ENCODE measurements at regions not wholly inside any gene's neighbourhood (a gene's known extent, or its start where the extent isn't known, plus 50 kb on each side); places are given as distances from the start of the nearest gene placed in this dataset.
A peak's percentile ranks its signal among the peaks of the same experiment; 100 is the strongest.

DNA sequence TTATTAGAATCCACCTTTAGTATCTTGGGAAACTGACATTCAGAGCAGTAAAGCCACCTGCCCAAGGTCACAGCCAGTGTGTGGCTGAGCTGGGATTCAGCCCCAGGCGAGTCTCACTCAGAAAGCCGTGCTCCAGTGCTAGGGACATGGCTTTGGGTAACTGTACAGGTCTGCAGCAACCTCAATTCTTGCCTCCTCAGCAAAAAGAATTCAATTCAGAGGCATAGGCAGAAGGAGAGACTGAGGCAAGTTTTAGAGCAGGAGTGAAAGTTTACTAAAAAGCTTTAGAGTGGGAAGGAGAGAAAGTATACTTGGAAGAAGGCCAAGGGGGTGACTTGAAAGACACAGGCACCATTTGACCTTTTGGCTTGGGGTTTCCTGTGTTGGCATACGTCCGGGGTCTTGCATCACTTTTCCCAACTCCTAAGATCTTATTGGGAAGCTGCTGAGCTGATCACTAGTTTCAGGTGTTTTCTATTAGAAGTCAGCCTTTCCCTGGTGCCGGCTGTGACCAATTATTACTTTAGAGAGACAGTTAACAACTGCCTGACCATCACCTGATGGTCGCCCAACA is 529.3 kb downstream of the MATN1 start:
- DNase-seq (ENCODE audit: low read depth) = no peak
- TF ChIP-seq POLR2A (IDR thresholded peaks at IDR 0.05; ENCODE audit: extremely low read depth, insufficient read length) = no peak
- TF ChIP-seq, protein P1, sequence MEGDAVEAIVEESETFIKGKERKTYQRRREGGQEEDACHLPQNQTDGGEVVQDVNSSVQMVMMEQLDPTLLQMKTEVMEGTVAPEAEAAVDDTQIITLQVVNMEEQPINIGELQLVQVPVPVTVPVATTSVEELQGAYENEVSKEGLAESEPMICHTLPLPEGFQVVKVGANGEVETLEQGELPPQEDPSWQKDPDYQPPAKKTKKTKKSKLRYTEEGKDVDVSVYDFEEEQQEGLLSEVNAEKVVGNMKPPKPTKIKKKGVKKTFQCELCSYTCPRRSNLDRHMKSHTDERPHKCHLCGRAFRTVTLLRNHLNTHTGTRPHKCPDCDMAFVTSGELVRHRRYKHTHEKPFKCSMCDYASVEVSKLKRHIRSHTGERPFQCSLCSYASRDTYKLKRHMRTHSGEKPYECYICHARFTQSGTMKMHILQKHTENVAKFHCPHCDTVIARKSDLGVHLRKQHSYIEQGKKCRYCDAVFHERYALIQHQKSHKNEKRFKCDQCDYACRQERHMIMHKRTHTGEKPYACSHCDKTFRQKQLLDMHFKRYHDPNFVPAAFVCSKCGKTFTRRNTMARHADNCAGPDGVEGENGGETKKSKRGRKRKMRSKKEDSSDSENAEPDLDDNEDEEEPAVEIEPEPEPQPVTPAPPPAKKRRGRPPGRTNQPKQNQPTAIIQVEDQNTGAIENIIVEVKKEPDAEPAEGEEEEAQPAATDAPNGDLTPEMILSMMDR (IDR thresholded peaks at IDR 0.05; ENCODE audit: low read depth, low read length) = no peak
- TF ChIP-seq MYC (IDR thresholded peaks at IDR 0.05; ENCODE audit: low read depth, low read length) = no peak
- TF ChIP-seq, protein P2, sequence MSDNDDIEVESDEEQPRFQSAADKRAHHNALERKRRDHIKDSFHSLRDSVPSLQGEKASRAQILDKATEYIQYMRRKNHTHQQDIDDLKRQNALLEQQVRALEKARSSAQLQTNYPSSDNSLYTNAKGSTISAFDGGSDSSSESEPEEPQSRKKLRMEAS (IDR thresholded peaks at IDR 0.05; ENCODE audit: low read depth, low read length) = no peak
- no peak overlapping the region for H3K4me3 ChIP-seq (ENCODE audit: low read depth, low read length)

DNA sequence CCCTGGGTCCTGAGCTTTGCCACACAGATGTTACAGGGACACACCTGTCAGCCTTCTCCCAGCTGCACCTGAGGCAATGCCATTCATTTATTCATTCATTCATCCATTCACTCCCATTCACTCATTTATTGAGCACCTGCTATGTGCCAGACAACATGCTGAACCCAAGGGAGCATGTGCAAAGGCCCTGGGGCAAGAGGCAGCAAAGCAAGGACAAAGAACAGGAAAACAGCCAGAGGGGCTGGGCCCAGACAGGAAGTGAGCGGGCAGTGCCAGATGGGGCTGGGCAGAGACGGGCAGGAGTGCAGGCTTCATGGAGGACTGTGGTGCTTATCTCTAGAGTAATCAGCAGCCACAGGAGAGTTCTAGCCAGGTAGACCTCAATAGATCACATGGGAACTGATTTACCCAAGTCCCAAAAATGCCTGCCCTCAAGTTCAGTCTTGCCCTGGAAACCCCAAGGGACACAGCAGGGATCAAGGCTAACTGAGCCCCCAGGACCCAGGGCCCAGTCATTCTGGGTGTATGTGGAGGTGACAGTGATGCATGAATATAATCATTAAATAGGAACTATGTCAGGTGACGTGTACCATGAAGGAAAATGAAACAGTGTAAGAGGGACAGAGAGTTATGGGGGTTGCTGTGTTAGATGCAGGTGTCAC is 530.3 kb downstream of the MATN1 start:
- DNase-seq (ENCODE audit: low read depth) = no peak
- no peak overlapping the region for H3K4me3 ChIP-seq (ENCODE audit: low read depth, low read length)
- TF ChIP-seq POLR2A (IDR thresholded peaks at IDR 0.05; ENCODE audit: extremely low read depth, insufficient read length) = no peak

- H3K4me3 ChIP-seq (ENCODE audit: low read depth, low read length) = no peak overlapping the region
- no peak for TF ChIP-seq POLR2A (IDR thresholded peaks at IDR 0.05; ENCODE audit: extremely low read depth, insufficient read length)
- TF ChIP-seq MYC (IDR thresholded peaks at IDR 0.05; ENCODE audit: low read depth, low read length) = no peak
- TF ChIP-seq, protein P2 (IDR thresholded peaks at IDR 0.05; ENCODE audit: low read depth, low read length) = no peak
- TF ChIP-seq, protein P1 (IDR thresholded peaks at IDR 0.05; ENCODE audit: low read depth, low read length) = no peak
- peak; percentile 52 for DNase-seq (ENCODE audit: low read depth)
Measured at GRCh38 chr1:30191154-30191702, 532.2 kb downstream of the MATN1 start.

DNA sequence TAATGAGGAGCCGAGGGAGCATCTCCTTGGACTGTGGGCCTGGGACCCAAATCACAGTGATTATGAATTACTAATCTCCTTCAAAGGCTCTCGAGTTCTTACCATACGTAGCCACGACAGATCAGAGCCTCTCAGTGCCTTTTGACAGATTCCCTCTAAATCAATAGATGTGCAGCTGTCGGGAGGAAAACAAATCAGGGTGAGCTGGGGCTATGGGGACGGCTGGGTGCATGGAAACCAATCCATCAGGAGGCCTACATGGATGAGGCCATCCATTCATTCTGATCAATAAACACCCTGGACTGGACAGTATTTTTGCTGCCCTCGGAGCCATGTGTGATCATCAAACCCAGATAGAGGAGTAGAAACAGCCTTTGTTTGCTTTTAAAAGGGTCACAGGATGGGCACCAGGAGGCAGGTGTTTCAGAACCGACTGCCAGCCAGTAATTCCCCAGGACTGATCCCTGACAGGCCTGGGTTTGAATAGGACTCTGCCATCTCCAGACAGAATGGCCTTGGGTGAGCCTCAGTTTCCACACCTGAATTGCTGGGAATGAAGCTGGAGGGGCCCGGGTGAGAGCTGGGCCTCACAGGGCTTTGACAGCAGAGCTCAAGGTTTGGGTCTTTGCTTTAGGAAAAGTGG is 532.8 kb downstream of the MATN1 start:
- no peak for TF ChIP-seq POLR2A (IDR thresholded peaks at IDR 0.05; ENCODE audit: extremely low read depth, insufficient read length)
- TF ChIP-seq, protein P2 (IDR thresholded peaks at IDR 0.05; ENCODE audit: low read depth, low read length) = no peak
- TF ChIP-seq MYC (IDR thresholded peaks at IDR 0.05; ENCODE audit: low read depth, low read length) = no peak
- TF ChIP-seq, protein P1 (IDR thresholded peaks at IDR 0.05; ENCODE audit: low read depth, low read length) = no peak
- H3K4me3 ChIP-seq (ENCODE audit: low read depth, low read length) = no peak overlapping the region
- no peak for DNase-seq (ENCODE audit: low read depth)

GRCh38 chr1:30189818-30190500 is 533.4 kb downstream of the MATN1 start:
- H3K4me3 ChIP-seq (ENCODE audit: low read depth, low read length) = no peak overlapping the region
- no peak for DNase-seq (ENCODE audit: low read depth)
- TF ChIP-seq, protein P2 (IDR thresholded peaks at IDR 0.05; ENCODE audit: low read depth, low read length) = no peak
- TF ChIP-seq, protein P1 (IDR thresholded peaks at IDR 0.05; ENCODE audit: low read depth, low read length) = no peak
- TF ChIP-seq POLR2A (IDR thresholded peaks at IDR 0.05; ENCODE audit: extremely low read depth, insufficient read length) (no peak), MYC (IDR thresholded peaks at IDR 0.05; ENCODE audit: low read depth, low read length) (no peak)

All from NB4 (cell line).